HG02852 (cell line): ENCODE measurements at regions not wholly inside any gene's neighbourhood (a gene's known extent, or its start where the extent isn't known, plus 50 kb on each side); places are given as distances from the start of the nearest gene placed in this dataset.

Experiments used
- ATAC-seq: cut with Tn5 transposase; IDR thresholded peaks from one replicate; pipeline ENCODE4 v1.9.1; 2021; ENCODE audit warnings: mild to moderate bottlenecking, moderate library complexity; ENCODE audit not compliant: unreplicated experiment

- ATAC-seq: no peak
Observed at GRCh38 chr5:141753143-141753970, 71.3 kb upstream of the ARAP3 start.

GRCh38 chr5:141747152-141748141, 65.4 kb upstream of the ARAP3 start:
- ATAC-seq: no peak

- ATAC-seq: no peak
Observed at GRCh38 chr5:141746395-141746794, 64.4 kb upstream of the ARAP3 start.

GRCh38 chr5:141745390-141745789, 63.4 kb upstream of the ARAP3 start:
- no peak for ATAC-seq

GRCh38 chr5:141743866-141744272, 61.8 kb upstream of the ARAP3 start:
- ATAC-seq: no peak

GRCh38 chr5:141742866-141743851, 61.1 kb upstream of the ARAP3 start:
- ATAC-seq: no peak

GRCh38 chr5:141742144-141742543, 60.1 kb upstream of the ARAP3 start:
- ATAC-seq: no peak

GRCh38 chr5:141740885-141741284, 58.9 kb upstream of the ARAP3 start:
- ATAC-seq: no peak

GRCh38 chr5:141737535-141737934, 55.5 kb upstream of the ARAP3 start:
- no peak for ATAC-seq

- no peak for ATAC-seq
Observed at GRCh38 chr5:141735823-141736222, 53.8 kb upstream of the ARAP3 start.

- ATAC-seq: no peak
Observed at GRCh38 chr5:141734501-141735229, 52.6 kb upstream of the ARAP3 start.

GRCh38 chr5:141733198-141733597, 51.2 kb upstream of the ARAP3 start:
- ATAC-seq: no peak

GRCh38 chr5:141732417-141732816, 50.4 kb upstream of the ARAP3 start:
- no peak for ATAC-seq
